ENCODE measurements at regions not wholly inside any gene's neighbourhood (a gene's known extent, or its start where the extent isn't known, plus 50 kb on each side); places are given as distances from the start of the nearest gene placed in this dataset.
"Not testable (repeated sequence)": the region's sequence is repeated elsewhere in the genome, so short reads cannot be mapped to it uniquely, and the experiment has no call there.

DNA sequence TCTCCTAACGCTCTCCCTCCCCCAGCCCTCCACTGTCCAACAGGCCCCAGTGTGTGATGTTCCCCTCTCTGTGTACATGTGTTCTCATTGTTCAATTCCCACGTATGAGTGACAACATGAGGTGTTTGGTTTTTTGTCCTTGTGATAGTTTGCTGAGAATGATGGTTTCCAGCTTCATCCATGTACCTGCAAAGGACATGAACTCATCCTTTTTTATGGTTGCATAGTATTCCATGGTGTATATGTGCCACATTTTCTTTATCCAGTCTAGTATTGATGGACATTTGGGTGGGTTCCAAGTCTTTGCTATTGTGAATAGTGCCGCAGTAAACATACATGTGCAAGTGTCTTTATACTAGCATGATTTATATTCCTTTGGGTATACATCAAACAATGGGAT is 347.4 kb downstream of the MAGEE1 start:
- not testable (repeated sequence) for DNase-seq

GRCh38 chrX:76796311-76796710 is 368.8 kb downstream of the MAGEE1 start:
- no peak for DNase-seq

DNA sequence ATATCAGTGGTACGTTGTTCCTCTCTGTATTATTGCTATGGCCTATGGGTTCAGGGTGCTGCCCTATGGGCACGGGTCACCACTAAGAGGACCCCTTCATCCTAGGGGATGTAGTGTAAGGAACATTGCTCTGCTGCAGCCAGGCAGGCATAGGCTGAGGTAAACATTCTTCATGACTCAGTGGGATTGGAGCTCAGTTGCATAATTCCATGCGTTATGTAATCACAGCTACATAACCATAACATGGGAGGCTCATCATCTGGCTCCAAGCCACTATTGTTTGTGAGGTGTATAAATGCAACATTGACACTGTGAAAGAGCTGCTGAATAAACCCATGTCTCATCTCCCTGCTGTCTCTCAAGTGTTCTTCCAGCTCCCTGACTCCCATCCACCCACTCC is 375.2 kb downstream of the MAGEE1 start:
- DNase-seq = no peak

- no peak for DNase-seq
These were observed 388.2 kb downstream of the MAGEE1 start for GRCh38 chrX:76815754-76816153.

GRCh38 chrX:76817279-76817678 is 389.8 kb downstream of the MAGEE1 start:
- not testable (repeated sequence) for DNase-seq

- no peak for DNase-seq
These were observed 393.8 kb downstream of the MAGEE1 start for GRCh38 chrX:76821276-76821675.

GRCh38 chrX:76827672-76828071 is 400.2 kb downstream of the MAGEE1 start:
- DNase-seq = no peak

DNA sequence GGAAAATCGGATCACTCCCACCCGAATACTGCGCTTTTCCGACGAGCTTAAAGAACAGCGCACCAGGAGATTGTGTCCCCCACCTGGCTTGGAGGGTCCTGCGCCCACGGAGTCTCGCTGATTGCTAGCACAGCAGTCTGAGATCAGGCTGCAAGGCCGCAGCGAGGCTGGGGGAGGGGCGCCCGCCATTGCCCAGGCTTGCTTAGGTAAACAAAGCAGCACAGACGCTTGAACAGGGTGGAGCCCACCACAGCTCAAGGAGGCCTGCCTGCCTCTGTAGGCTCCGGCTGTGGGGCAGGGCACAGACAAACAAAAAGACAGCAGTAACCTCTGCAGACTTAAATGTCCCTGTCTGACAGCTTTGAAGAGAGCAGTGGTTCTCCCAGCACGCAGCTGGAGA is 413.4 kb downstream of the MAGEE1 start:
- DNase-seq = not testable (repeated sequence)

DNA sequence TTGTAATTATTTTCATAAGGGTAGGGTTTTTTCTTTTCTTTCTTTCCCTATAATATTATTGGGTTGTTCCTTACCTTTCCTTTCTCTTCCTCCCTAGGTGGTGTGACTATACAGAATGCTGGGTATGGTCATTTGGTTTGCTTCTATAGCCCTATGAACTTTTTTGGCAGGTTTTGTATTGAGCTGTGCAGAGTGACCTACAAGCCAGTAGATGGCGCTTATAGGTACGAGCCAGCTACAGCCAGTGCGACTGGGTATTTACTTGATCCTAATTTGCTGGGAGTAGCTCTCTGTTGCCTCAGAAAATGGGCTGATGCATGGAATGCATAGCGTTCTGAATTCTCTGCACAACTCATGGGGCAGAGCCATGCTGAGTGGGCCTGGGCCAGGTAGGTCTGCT is 423.3 kb downstream of the MAGEE1 start:
- DNase-seq = no peak

GRCh38 chrX:76862509-76862908 is 435.0 kb downstream of the MAGEE1 start:
- no peak for DNase-seq

- no peak for DNase-seq
These were observed 466.4 kb downstream of the MAGEE1 start for GRCh38 chrX:76893930-76894329.

- DNase-seq = no peak
These were observed 488.3 kb downstream of the MAGEE1 start for GRCh38 chrX:76915836-76916235.

GRCh38 chrX:76918033-76918432 is 490.5 kb downstream of the MAGEE1 start:
- DNase-seq = no peak

DNA sequence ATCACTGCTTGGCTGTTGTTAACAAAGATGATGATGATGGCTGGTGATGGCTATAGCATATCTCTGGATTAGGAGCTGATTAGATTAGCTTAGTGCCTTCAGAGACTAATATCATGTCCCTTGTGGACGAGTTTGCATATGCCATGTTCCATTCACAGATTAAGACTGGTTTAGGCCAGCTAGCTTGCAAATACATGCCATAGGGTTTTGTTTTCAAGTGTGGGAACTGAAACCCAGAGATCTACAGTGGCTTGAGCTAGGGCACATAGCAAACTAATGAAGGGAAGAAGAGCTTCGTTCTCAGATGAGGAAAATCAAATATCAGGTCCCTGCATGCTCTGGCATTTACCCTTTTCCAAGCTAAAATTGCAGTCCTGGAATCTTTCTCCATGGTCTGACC is 492.3 kb downstream of the MAGEE1 start:
- DNase-seq = no peak

DNA sequence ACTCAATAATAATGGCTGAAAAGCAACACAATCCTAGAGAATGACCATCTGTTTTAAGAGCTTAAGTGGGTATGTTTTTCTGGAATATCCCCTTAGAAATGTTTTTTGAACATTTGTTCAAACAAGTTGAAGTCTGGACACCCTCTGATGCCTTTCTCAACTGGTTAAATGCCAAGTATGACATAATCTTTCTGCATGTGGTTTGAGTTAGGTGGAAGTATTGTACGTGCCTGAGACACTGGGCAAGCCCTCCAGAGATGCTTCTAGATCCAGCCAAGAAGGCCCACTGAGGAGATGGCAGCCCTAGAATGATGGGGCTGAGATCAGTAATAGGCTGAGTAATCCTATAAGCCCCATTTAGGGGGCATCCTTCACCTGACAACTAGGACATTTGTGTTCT is 493.1 kb downstream of the MAGEE1 start:
- no peak for DNase-seq

GRCh38 chrX:76921176-76921575 is 493.7 kb downstream of the MAGEE1 start:
- DNase-seq = no peak

DNA sequence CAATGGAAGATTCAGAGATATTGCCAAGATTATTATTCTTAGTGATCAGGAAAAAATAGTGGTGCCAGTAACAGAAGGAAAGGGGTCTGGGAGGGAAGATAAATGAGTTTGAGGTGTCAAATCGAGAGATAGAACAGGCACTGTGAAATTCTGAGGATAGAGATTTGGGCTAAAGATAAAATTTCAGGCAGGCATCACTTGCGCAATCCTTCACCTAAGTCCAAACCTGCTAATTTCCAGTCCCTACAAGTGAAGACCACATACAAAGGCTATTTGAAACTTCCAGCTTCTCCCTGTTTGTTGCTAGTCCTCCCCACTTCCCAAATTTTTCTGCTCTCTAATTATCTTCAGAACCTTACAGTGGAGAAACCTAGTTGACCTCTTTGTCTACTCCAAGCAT is 494.6 kb downstream of the MAGEE1 start:
- DNase-seq = no peak

GRCh38 chrX:76924616-76925015 is 497.1 kb downstream of the MAGEE1 start:
- DNase-seq = not testable (repeated sequence)

DNA sequence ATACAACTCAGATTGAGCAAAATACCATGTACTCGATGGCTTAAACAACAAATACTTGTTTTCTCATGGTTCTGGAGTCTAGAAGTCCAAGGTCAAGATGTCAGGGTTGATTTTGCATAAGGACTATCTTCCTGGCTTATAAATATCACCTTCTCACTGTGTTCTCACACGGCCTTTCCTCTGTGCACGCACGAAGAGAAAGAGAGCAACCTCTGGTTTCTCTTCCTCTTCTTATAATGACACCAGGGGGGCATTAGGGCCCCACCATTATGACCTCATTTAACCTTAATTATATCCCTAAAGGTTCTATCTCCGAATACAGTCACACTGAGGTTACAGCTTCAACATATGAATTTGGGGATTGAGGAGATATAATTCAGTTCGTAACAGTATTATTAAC is 504.0 kb downstream of the MAGEE1 start:
- DNase-seq = no peak

GRCh38 chrX:76957485-76957884 is 489.7 kb upstream of the FGF16 start:
- no peak for DNase-seq

DNA sequence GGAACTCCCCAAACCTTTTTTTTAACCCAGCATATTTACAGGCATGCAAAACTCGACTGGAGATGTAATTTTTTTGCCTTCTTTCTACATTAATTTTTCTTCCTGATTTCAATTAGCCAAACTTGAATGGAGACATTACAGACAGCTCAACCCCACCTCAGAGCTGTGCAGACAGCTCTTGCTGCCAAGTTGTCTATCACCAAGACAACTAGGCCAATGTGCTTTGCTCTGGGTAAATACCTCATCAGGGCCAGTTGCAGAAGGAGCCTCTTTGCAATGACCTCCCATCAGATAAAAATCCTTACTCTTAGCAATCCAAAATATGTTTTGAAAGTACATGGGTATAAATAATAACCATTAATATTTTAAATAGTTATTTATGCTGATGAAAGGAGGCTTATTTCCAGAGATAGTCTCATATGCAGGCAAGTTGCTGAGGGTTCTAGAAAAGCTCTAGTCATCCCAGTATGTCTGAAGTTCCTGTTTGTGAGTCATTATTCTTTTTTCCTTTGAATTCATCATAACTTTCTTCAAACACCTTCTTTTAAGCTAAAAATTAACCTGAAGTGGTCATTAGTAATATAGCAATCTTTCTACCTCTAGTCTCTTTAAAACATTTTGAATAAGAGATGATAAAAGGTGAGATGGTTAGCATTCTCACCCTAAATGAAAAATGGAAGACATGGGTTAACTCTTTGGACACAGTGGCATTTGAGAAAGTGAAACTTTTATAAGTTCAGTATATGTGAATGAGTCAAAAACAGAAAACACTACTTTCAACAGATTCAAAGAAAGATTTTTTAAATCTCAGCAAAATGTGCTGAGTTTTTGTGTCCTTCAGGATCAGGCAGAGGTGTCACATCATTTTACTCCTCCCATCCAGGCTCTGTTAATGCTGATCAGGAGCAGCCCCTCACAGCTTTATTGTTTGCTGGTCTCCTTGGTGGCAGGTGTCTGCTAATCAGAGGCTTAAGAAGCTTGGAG is 475.5 kb upstream of the FGF16 start:
- DNase-seq = no peak

- DNase-seq = peak; percentile 26
These were observed 469.7 kb upstream of the FGF16 start for GRCh38 chrX:76977452-76977851.

DNA sequence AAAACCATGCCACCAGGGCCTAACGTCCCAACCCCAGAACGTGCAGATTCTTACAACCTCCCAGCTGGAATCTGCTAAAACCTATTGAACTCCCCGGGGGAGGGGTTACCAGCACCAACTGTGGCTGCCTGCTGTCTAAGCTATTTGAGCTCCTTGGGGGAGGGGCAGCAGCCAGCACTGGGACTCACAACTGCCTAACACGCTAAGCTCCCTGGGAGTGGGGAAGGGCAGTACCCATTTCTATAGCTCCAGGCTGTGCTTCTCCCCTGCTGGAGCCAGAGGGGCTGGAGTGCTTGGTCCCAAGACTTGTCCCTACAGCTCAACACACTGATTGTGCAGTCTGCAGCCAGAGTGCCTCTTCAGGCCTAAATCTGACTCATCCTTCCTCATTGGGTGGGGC is 459.8 kb upstream of the FGF16 start:
- no peak for DNase-seq

- DNase-seq = no peak
These were observed 450.5 kb upstream of the FGF16 start for GRCh38 chrX:76996641-76997040.

DNA sequence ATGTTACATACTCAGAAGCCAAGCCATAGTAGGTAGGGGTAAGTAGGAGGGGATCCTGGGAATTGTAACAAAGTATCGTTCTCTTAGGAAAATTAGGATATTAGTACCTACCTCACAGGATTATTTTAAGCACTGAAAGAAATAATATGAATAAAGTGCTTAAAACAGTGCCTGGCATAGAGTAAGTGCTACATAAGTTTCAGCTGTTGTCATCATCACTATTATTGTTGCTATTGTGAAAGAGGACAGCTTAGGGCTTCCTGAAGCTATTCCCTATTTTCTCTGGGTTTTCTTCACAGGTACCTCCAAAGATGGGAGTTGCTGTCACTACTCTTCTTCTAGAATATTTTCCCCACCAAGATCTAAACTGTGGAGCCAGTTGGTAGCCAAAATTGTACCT is 443.7 kb upstream of the FGF16 start:
- DNase-seq = no peak

All from GDM1 (cell line).